WTC11 (cell line): ENCODE measurements at regions not wholly inside any gene's neighbourhood (a gene's known extent, or its start where the extent isn't known, plus 50 kb on each side); places are given as distances from the start of the nearest gene placed in this dataset.

Source experiments
- ATAC-seq: fragments of 200-7000 bp; cut with Tn5 transposase; 2 replicates; pipeline ENCODE4 v1.10.0; 2021; ENCODE audit warnings: mild to moderate bottlenecking, moderate library complexity
- CTCF ChIA-PET: fragments of 300-600 bp; sonication (Branson Sonifier 250); formaldehyde crosslinking; loops from one replicate; lab custom pipeline; 2021; ENCODE audit warnings: antibody characterized with exemption; lab: Charles Lee
- POLR2A ChIA-PET: fragments of 350-600 bp; sonication (Branson Sonifier 250); formaldehyde crosslinking; loops from one replicate; lab custom pipeline; 2021; ENCODE audit warnings: antibody characterized with exemption; lab: Charles Lee
- DNase-seq: peaks from one replicate; pipeline ENCODE4 v3.0.0; 2021; ENCODE audit warnings: low spot score
- H3K27ac Mint-ChIP-seq: 2 replicates; pipeline ENCODE4 v1.8.0; 2021; ENCODE audit warnings: mixed read lengths
- H3K27me3 Mint-ChIP-seq: 2 replicates; pipeline ENCODE4 v1.8.0; 2021; ENCODE audit warnings: low read depth, mild to moderate bottlenecking, moderate library complexity, mixed read lengths
- H3K36me3 Mint-ChIP-seq: 2 replicates; pipeline ENCODE4 v1.8.0; 2021; ENCODE audit warnings: mixed read lengths
- H3K4me1 Mint-ChIP-seq: 2 replicates; pipeline ENCODE4 v1.8.0; 2022; ENCODE audit warnings: mixed read lengths
- H3K4me3 Mint-ChIP-seq: 2 replicates; pipeline ENCODE4 v1.8.0; 2021; ENCODE audit warnings: mild to moderate bottlenecking, moderate library complexity, mixed read lengths
- H3K9me3 Mint-ChIP-seq: 2 replicates; pipeline ENCODE4 v1.8.0; 2021; ENCODE audit warnings: mixed read lengths
- ATF1 ChIP-seq: sonication (generic); formaldehyde crosslinking; IDR thresholded peaks from 2 replicates; pipeline ENCODE4 v1.8.1; 2023; ENCODE audit warnings: mild to moderate bottlenecking, moderate library complexity, missing genetic modification reagents
- ESRRA ChIP-seq: sonication (generic); formaldehyde crosslinking; IDR thresholded peaks from 2 replicates; pipeline ENCODE4 v1.8.1; 2022; ENCODE audit warnings: mild to moderate bottlenecking, missing genetic modification reagents, borderline replicate concordance
- FOXP1 ChIP-seq: sonication (generic); formaldehyde crosslinking; IDR thresholded peaks from 2 replicates; pipeline ENCODE4 v1.8.0; 2022; ENCODE audit warnings: missing genetic modification reagents, mild to moderate bottlenecking, moderate library complexity, borderline replicate concordance
- GRHL2 ChIP-seq: fragments of 250-450 bp; sonication (Bioruptor Pico); IDR thresholded peaks from 2 replicates; pipeline ENCODE4 v1.8.0; 2022; ENCODE audit warnings: mild to moderate bottlenecking, moderate library complexity; ENCODE audit not compliant: insufficient replicate concordance, severe bottlenecking
- GTF2I ChIP-seq: fragments of 250-450 bp; sonication (Bioruptor Pico); conservative IDR thresholded peaks from 2 replicates; pipeline ENCODE4 v1.4.0; 2021; ENCODE audit warnings: mild to moderate bottlenecking
- IRF2 ChIP-seq: sonication (generic); formaldehyde crosslinking; IDR thresholded peaks from 2 replicates; pipeline ENCODE4 v1.8.0; 2022; ENCODE audit warnings: low read depth, missing genetic modification reagents, borderline replicate concordance
- JUN ChIP-seq: sonication (generic); formaldehyde crosslinking; IDR thresholded peaks from 2 replicates; pipeline ENCODE4 v1.8.0; 2023; ENCODE audit warnings: mild to moderate bottlenecking, missing genetic modification reagents
- MXD4 ChIP-seq: fragments of 250-450 bp; sonication (Bioruptor Pico); IDR thresholded peaks from 2 replicates; pipeline ENCODE4 v1.8.0; 2021; ENCODE audit warnings: mild to moderate bottlenecking, moderate library complexity, borderline replicate concordance
- NFYB ChIP-seq: sonication (generic); formaldehyde crosslinking; conservative IDR thresholded peaks from 2 replicates; pipeline ENCODE4 v1.8.0; 2022; ENCODE audit warnings: low read depth, missing genetic modification reagents
- OVOL2 ChIP-seq: fragments of 250-450 bp; sonication (Bioruptor Pico); IDR thresholded peaks from 2 replicates; pipeline ENCODE4 v1.9.0; 2021; ENCODE audit warnings: mild to moderate bottlenecking, borderline replicate concordance
- TEAD1 ChIP-seq: sonication (generic); formaldehyde crosslinking; IDR thresholded peaks from 2 replicates; pipeline ENCODE4 v1.8.0; 2022; ENCODE audit warnings: mild to moderate bottlenecking, missing genetic modification reagents
- TF ChIP-seq, protein P1 (sequence below): fragments of 250-450 bp; sonication (Bioruptor Pico); IDR thresholded peaks from 2 replicates; pipeline ENCODE4 v1.8.0; 2021; ENCODE audit warnings: mild to moderate bottlenecking
- TF ChIP-seq, protein P2 (sequence below): sonication (generic); formaldehyde crosslinking; IDR thresholded peaks from 2 replicates; pipeline ENCODE4 v1.8.1; 2023; ENCODE audit warnings: mild to moderate bottlenecking, missing genetic modification reagents, moderate library complexity
- TF ChIP-seq, protein P3 (sequence below): sonication (generic); formaldehyde crosslinking; IDR thresholded peaks from 2 replicates; pipeline ENCODE4 v1.8.1; 2023; ENCODE audit warnings: mild to moderate bottlenecking, missing genetic modification reagents
- TF ChIP-seq, protein P4 (sequence below): sonication (generic); formaldehyde crosslinking; IDR thresholded peaks from 2 replicates; pipeline ENCODE4 v1.8.1; 2022; ENCODE audit warnings: missing genetic modification reagents, borderline replicate concordance
- TF ChIP-seq, protein P5 (sequence below): fragments of 250-450 bp; sonication (Bioruptor Pico); conservative IDR thresholded peaks from 2 replicates; pipeline ENCODE4 v1.9.0; 2021; ENCODE audit warnings: mild to moderate bottlenecking
- TF ChIP-seq, protein P6 (sequence below): sonication (generic); formaldehyde crosslinking; IDR thresholded peaks from 2 replicates; pipeline ENCODE4 v1.8.0; 2022; ENCODE audit warnings: missing genetic modification reagents
- TF ChIP-seq, protein P7 (sequence below): sonication (generic); formaldehyde crosslinking; IDR thresholded peaks from 2 replicates; pipeline ENCODE4 v1.8.0; 2023; ENCODE audit warnings: missing genetic modification reagents
- TF ChIP-seq, protein P8 (sequence below): sonication (generic); formaldehyde crosslinking; IDR thresholded peaks from 2 replicates; pipeline ENCODE4 v1.8.1; 2023; ENCODE audit warnings: mild to moderate bottlenecking, missing genetic modification reagents

DNA sequence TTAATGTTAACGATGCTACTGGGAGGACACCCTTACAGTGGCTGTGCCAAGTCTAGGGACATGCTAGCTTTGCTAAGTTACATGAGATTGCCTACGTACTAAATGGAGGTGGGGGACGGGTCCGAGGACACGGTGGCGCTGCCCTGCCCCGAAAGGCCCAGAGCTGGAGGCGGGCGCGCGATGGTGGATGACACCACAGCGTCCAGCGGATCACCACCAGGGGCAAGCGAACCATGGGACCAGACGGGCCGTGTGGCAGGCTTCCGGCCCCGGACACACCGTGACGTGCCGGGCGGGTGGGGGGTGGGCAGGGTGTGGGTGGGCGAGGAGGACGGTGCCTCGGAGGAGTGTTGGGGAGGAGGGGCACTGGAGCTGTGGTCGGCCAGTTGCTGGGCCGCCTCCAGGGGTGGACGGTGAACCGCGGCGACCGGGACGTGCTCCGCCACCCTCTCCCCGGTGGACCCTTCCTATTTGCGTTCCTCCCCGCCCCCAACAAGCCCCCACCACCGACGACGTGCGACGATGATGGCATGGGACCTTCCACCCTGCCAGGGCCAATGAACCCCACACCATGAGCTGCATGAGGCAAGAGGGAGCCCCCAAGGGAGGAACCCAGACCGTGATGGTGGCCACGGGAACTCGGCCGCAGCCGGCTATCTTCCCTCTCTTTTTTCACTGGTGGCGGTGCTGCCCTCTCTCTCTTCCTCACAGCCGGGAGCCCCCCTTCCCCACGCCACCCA, 773.3 kb upstream of the DEFB115 start:
- Mint-ChIP-seq H3K27ac (no peak overlapping the region), H3K4me1 (peaks cover 2% of the 10 kb centered on the region; the same call in 1 of the 2 replicates), H3K27me3 (peaks cover 31% of the 10 kb centered on the region), H3K36me3 (peaks cover 54% of the 10 kb centered on the region), H3K4me3 (no peak overlapping the region), H3K9me3 (peaks cover 51% of the 10 kb centered on the region)
- ChIA-PET POLR2A (no interaction called here), CTCF (no interaction called here)
- DNase-seq: no peak
- ATAC-seq: no peak
- TF ChIP-seq NFYB (CRISPR knock-in tag) (no peak), MXD4 (no peak), GRHL2 (no peak), JUN (CRISPR knock-in tag) (no peak), TEAD1 (CRISPR knock-in tag) (no peak)
- TF ChIP-seq, protein P1, sequence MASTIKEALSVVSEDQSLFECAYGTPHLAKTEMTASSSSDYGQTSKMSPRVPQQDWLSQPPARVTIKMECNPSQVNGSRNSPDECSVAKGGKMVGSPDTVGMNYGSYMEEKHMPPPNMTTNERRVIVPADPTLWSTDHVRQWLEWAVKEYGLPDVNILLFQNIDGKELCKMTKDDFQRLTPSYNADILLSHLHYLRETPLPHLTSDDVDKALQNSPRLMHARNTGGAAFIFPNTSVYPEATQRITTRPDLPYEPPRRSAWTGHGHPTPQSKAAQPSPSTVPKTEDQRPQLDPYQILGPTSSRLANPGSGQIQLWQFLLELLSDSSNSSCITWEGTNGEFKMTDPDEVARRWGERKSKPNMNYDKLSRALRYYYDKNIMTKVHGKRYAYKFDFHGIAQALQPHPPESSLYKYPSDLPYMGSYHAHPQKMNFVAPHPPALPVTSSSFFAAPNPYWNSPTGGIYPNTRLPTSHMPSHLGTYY (CRISPR knock-in tag): no peak
- TF ChIP-seq, protein P2, sequence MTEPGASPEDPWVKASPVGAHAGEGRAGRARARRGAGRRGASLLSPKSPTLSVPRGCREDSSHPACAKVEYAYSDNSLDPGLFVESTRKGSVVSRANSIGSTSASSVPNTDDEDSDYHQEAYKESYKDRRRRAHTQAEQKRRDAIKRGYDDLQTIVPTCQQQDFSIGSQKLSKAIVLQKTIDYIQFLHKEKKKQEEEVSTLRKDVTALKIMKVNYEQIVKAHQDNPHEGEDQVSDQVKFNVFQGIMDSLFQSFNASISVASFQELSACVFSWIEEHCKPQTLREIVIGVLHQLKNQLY: no peak
- TF ChIP-seq, protein P3, sequence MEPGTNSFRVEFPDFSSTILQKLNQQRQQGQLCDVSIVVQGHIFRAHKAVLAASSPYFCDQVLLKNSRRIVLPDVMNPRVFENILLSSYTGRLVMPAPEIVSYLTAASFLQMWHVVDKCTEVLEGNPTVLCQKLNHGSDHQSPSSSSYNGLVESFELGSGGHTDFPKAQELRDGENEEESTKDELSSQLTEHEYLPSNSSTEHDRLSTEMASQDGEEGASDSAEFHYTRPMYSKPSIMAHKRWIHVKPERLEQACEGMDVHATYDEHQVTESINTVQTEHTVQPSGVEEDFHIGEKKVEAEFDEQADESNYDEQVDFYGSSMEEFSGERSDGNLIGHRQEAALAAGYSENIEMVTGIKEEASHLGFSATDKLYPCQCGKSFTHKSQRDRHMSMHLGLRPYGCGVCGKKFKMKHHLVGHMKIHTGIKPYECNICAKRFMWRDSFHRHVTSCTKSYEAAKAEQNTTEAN (CRISPR knock-in tag): no peak
- TF ChIP-seq, protein P4, sequence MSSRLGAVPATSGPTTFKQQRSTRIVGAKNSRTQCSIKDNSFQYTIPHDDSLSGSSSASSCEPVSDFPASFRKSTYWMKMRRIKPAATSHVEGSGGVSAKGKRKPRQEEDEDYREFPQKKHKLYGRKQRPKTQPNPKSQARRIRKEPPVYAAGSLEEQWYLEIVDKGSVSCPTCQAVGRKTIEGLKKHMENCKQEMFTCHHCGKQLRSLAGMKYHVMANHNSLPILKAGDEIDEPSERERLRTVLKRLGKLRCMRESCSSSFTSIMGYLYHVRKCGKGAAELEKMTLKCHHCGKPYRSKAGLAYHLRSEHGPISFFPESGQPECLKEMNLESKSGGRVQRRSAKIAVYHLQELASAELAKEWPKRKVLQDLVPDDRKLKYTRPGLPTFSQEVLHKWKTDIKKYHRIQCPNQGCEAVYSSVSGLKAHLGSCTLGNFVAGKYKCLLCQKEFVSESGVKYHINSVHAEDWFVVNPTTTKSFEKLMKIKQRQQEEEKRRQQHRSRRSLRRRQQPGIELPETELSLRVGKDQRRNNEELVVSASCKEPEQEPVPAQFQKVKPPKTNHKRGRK (CRISPR knock-in tag): no peak
- TF ChIP-seq, protein P5, sequence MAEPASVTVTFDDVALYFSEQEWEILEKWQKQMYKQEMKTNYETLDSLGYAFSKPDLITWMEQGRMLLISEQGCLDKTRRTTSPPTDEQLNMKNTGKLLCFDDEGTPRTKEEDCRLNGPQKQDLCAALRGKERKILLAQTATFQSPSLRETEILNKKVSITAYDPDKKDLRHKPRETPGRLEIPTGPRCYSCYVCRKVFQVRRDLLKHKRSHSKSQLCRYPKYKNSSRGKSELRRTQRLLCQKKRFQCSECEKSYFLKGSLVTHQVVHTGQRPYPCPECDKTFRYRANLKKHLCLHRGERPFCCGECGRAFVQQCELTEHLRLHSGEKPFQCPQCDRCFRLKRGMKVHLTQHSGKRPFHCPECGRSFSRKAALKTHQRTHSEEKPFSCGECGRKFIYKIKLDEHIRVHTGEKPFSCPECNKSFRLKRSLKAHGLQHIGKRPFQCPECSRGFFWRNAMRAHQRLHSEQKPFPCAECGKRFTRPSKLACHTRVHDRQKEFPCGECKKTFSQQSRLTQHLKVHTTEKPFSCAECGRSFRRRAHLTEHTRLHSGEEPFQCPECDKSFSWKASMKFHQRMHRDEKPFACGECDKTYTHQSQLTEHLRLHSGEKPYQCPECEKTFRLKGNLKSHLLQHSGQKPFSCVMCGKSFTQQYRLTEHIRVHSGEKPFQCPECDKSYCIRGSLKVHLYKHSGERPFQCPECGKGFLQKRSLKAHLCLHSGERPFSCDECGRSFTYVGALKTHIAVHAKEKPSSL (CRISPR knock-in tag): no peak

DNA sequence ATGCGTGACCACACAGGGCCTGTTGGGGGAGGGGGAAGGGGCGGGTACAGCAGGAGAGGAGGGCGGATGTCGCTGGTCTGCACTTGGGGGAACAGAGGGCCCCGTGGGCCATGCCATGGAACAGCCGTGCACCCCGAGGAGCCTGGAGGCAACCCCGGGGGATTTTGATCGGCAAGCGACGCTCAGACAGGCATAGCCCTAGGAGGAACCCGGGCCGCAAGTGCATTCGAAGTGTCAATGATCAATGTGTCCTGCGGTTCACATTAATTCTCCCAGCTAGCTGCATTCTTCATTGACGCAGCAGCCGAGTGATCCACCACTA, 772.8 kb upstream of the DEFB115 start:
- ATAC-seq (no peak), DNase-seq (no peak)
- peaks cover 45% of the 10 kb centered on the region for H3K9me3 Mint-ChIP-seq
- H3K4me3 Mint-ChIP-seq: no peak overlapping the region
- POLR2A ChIA-PET: no interaction called here
- peaks cover 49% of the 10 kb centered on the region for H3K36me3 Mint-ChIP-seq
- H3K27me3 Mint-ChIP-seq: peaks cover 36% of the 10 kb centered on the region
- CTCF ChIA-PET: no interaction called here
- H3K27ac Mint-ChIP-seq: no peak overlapping the region
- peaks cover 2% of the 10 kb centered on the region; the same call in 1 of the 2 replicates for H3K4me1 Mint-ChIP-seq
- TF ChIP-seq, protein P6, sequence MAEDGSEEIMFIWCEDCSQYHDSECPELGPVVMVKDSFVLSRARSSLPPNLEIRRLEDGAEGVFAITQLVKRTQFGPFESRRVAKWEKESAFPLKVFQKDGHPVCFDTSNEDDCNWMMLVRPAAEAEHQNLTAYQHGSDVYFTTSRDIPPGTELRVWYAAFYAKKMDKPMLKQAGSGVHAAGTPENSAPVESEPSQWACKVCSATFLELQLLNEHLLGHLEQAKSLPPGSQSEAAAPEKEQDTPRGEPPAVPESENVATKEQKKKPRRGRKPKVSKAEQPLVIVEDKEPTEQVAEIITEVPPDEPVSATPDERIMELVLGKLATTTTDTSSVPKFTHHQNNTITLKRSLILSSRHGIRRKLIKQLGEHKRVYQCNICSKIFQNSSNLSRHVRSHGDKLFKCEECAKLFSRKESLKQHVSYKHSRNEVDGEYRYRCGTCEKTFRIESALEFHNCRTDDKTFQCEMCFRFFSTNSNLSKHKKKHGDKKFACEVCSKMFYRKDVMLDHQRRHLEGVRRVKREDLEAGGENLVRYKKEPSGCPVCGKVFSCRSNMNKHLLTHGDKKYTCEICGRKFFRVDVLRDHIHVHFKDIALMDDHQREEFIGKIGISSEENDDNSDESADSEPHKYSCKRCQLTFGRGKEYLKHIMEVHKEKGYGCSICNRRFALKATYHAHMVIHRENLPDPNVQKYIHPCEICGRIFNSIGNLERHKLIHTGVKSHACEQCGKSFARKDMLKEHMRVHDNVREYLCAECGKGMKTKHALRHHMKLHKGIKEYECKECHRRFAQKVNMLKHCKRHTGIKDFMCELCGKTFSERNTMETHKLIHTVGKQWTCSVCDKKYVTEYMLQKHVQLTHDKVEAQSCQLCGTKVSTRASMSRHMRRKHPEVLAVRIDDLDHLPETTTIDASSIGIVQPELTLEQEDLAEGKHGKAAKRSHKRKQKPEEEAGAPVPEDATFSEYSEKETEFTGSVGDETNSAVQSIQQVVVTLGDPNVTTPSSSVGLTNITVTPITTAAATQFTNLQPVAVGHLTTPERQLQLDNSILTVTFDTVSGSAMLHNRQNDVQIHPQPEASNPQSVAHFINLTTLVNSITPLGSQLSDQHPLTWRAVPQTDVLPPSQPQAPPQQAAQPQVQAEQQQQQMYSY: no peak
- TF ChIP-seq TEAD1 (CRISPR knock-in tag) (no peak), JUN (CRISPR knock-in tag) (no peak), IRF2 (CRISPR knock-in tag) (no peak), GTF2I (CRISPR knock-in tag) (no peak), ESRRA (CRISPR knock-in tag) (no peak), FOXP1 (CRISPR knock-in tag) (no peak), ATF1 (no peak), OVOL2 (CRISPR knock-in tag) (no peak)
- TF ChIP-seq, protein P3 (CRISPR knock-in tag): no peak
- TF ChIP-seq, protein P7, sequence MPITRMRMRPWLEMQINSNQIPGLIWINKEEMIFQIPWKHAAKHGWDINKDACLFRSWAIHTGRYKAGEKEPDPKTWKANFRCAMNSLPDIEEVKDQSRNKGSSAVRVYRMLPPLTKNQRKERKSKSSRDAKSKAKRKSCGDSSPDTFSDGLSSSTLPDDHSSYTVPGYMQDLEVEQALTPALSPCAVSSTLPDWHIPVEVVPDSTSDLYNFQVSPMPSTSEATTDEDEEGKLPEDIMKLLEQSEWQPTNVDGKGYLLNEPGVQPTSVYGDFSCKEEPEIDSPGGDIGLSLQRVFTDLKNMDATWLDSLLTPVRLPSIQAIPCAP: no peak
- TF ChIP-seq, protein P8, sequence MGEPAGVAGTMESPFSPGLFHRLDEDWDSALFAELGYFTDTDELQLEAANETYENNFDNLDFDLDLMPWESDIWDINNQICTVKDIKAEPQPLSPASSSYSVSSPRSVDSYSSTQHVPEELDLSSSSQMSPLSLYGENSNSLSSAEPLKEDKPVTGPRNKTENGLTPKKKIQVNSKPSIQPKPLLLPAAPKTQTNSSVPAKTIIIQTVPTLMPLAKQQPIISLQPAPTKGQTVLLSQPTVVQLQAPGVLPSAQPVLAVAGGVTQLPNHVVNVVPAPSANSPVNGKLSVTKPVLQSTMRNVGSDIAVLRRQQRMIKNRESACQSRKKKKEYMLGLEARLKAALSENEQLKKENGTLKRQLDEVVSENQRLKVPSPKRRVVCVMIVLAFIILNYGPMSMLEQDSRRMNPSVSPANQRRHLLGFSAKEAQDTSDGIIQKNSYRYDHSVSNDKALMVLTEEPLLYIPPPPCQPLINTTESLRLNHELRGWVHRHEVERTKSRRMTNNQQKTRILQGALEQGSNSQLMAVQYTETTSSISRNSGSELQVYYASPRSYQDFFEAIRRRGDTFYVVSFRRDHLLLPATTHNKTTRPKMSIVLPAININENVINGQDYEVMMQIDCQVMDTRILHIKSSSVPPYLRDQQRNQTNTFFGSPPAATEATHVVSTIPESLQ (CRISPR knock-in tag): no peak
